H9 (cell line): ENCODE measurements at regions not wholly inside any gene's neighbourhood (a gene's known extent, or its start where the extent isn't known, plus 50 kb on each side); places are given as distances from the start of the nearest gene placed in this dataset.
A peak's percentile ranks its signal among the peaks of the same experiment; 100 is the strongest.

Source experiments
- DNase-seq: peaks from one replicate; pipeline ENCODE4 v3.0.0-alpha.2; 2017
- H2AFZ ChIP-seq: one replicate; pipeline ENCODE4 v1.6.1; 2013; ENCODE audit warnings: mild to moderate bottlenecking, low read length, control low read depth, moderate library complexity
- H2AK5ac ChIP-seq: 2 replicates; pipeline ENCODE4 v1.6.1; 2013; ENCODE audit warnings: low read length, control low read depth, mixed read lengths; ENCODE audit not compliant: insufficient read length
- H2BK120ac ChIP-seq: one replicate; pipeline ENCODE4 v1.6.1; 2013; ENCODE audit warnings: low read depth, mild to moderate bottlenecking, low read length, control low read depth, inconsistent platforms; ENCODE audit not compliant: poor library complexity, severe bottlenecking
- H2BK12ac ChIP-seq: 2 replicates; pipeline ENCODE4 v1.6.1; 2013; ENCODE audit warnings: low read length, control low read depth, mixed read lengths, low read depth; ENCODE audit not compliant: insufficient read length
- H2BK15ac ChIP-seq: 2 replicates; pipeline ENCODE4 v1.6.1; 2013; ENCODE audit warnings: low read depth, low read length, control low read depth
- H2BK20ac ChIP-seq: one replicate; pipeline ENCODE4 v1.6.1; 2013; ENCODE audit warnings: low read depth, mild to moderate bottlenecking, low read length, control low read depth, inconsistent platforms; ENCODE audit not compliant: poor library complexity, severe bottlenecking
- H2BK5ac ChIP-seq: 2 replicates; pipeline ENCODE4 v1.6.1; 2013; ENCODE audit warnings: low read length, control low read depth, mixed read lengths; ENCODE audit not compliant: insufficient read length
- H3K14ac ChIP-seq: 2 replicates; pipeline ENCODE4 v1.6.1; 2013; ENCODE audit warnings: low read length, control low read depth; ENCODE audit not compliant: insufficient read depth
- H3K18ac ChIP-seq: 2 replicates; pipeline ENCODE4 v1.6.1; 2013; ENCODE audit warnings: low read depth, mild to moderate bottlenecking, mixed read lengths, low read length, control low read depth; ENCODE audit not compliant: insufficient read length
- H3K23ac ChIP-seq: 2 replicates; pipeline ENCODE4 v1.6.1; 2013; ENCODE audit warnings: low read length, control low read depth, mixed read lengths, low read depth; ENCODE audit not compliant: insufficient read length
- H3K23me2 ChIP-seq: 2 replicates; pipeline ENCODE4 v1.6.1; 2013; ENCODE audit warnings: low read depth, mild to moderate bottlenecking, mixed read lengths, low read length, control low read depth; ENCODE audit not compliant: insufficient read length, poor library complexity, severe bottlenecking
- H3K27ac ChIP-seq: 2 replicates; pipeline ENCODE4 v1.5.1; 2013; ENCODE audit warnings: low read length, control low read depth, mixed read lengths, low read depth; ENCODE audit not compliant: insufficient read length
- H3K27me3 ChIP-seq: 2 replicates; pipeline ENCODE4 v1.6.1; 2013; ENCODE audit warnings: low read length, control low read depth, inconsistent platforms; ENCODE audit not compliant: insufficient read depth
- H3K4ac ChIP-seq: 2 replicates; pipeline ENCODE4 v1.6.1; 2013; ENCODE audit warnings: low read depth, mild to moderate bottlenecking, control low read depth, inconsistent platforms, low read length, moderate library complexity
- H3K4me1 ChIP-seq: 2 replicates; pipeline ENCODE4 v1.6.1; 2013; ENCODE audit warnings: low read length, control low read depth, inconsistent platforms; ENCODE audit not compliant: insufficient read depth
- H3K4me2 ChIP-seq: 2 replicates; pipeline ENCODE4 v1.6.1; 2013; ENCODE audit warnings: low read length, control low read depth, mixed read lengths; ENCODE audit not compliant: insufficient read length, insufficient read depth
- H3K56ac ChIP-seq: 2 replicates; pipeline ENCODE4 v1.6.1; 2013; ENCODE audit warnings: low read depth, mild to moderate bottlenecking, mixed read lengths, low read length, control low read depth; ENCODE audit not compliant: insufficient read length
- H3K79me1 ChIP-seq: 2 replicates; pipeline ENCODE4 v1.6.1; 2013; ENCODE audit warnings: low read depth, mild to moderate bottlenecking, moderate library complexity, low read length, control low read depth, inconsistent platforms; ENCODE audit not compliant: insufficient read depth, poor library complexity, severe bottlenecking
- H3K79me2 ChIP-seq: 2 replicates; pipeline ENCODE4 v1.6.1; 2013; ENCODE audit warnings: low read length, control low read depth, inconsistent platforms; ENCODE audit not compliant: insufficient read depth
- H3K9ac ChIP-seq: 2 replicates; pipeline ENCODE4 v1.6.1; 2013; ENCODE audit warnings: low read length, control low read depth, mixed read lengths; ENCODE audit not compliant: insufficient read length; ENCODE audit errors: extremely low read depth
- H3K9me3 ChIP-seq: one replicate; pipeline ENCODE4 v1.6.1; 2013; ENCODE audit warnings: low read depth, low read length, inconsistent platforms; ENCODE audit not compliant: control insufficient read depth
- H3T11ph ChIP-seq: one replicate; pipeline ENCODE4 v1.6.1; 2013; ENCODE audit warnings: mild to moderate bottlenecking, low read length, control low read depth, inconsistent platforms
- H4K20me1 ChIP-seq: one replicate; pipeline ENCODE4 v1.6.1; 2013; ENCODE audit not compliant: control insufficient read depth, insufficient read length, insufficient read depth
- H4K5ac ChIP-seq: 2 replicates; pipeline ENCODE4 v1.6.1; 2013; ENCODE audit warnings: low read depth, mild to moderate bottlenecking, mixed read lengths, low read length, control low read depth; ENCODE audit not compliant: insufficient read length
- H4K8ac ChIP-seq: replicated peaks from 2 replicates; pipeline ENCODE4 v1.6.1; 2013; ENCODE audit warnings: low read length, control low read depth, mixed read lengths, low read depth; ENCODE audit not compliant: insufficient read length
- H4K91ac ChIP-seq: 2 replicates; pipeline ENCODE4 v1.6.1; 2013; ENCODE audit warnings: low read depth, mild to moderate bottlenecking, moderate library complexity, mixed read lengths, low read length, control low read depth; ENCODE audit not compliant: insufficient read length
- H3K27ac Mint-ChIP-seq, 3 experiments: 2 replicates in 2 of 3; 3 replicates in 1 of 3; pipeline ENCODE4 v1.8.0; 2020 to 2021; ENCODE audit warnings: mixed read lengths in 3 of 3, mild to moderate bottlenecking in 1 of 3, moderate library complexity in 1 of 3
- H3K27me3 Mint-ChIP-seq: 2 replicates; pipeline ENCODE4 v1.8.0; 2021; ENCODE audit warnings: low read depth, mild to moderate bottlenecking, moderate library complexity, mixed read lengths
- H3K36me3 Mint-ChIP-seq, 3 experiments: 2 replicates in 2 of 3; 3 replicates in 1 of 3; pipeline ENCODE4 v1.8.0; 2020 to 2021; ENCODE audit warnings: low read depth in 3 of 3, mixed read lengths in 3 of 3; ENCODE audit not compliant: insufficient read depth in 1 of 3
- H3K4me1 Mint-ChIP-seq, 2 experiments: 2 replicates each; pipeline ENCODE4 v1.8.0; 2020; ENCODE audit warnings: mixed read lengths in 2 of 2
- H3K4me3 Mint-ChIP-seq, 2 experiments: 2 replicates in 1 of 2; 3 replicates in 1 of 2; pipeline ENCODE4 v1.8.0; 2020 to 2021; ENCODE audit warnings: mild to moderate bottlenecking in 2 of 2, mixed read lengths in 2 of 2, moderate library complexity in 1 of 2
- H3K9me3 Mint-ChIP-seq, 2 experiments: 2 replicates in 1 of 2; 3 replicates in 1 of 2; pipeline ENCODE4 v1.8.0; 2020; ENCODE audit warnings: mild to moderate bottlenecking in 2 of 2, mixed read lengths in 2 of 2, moderate library complexity in 1 of 2
- CTCF ChIP-seq: fragments of 200-600 bp; sonication (generic); conservative IDR thresholded peaks from 3 replicates; pipeline ENCODE4 v1.8.0; 2021; ENCODE audit warnings: antibody characterized with exemption, mild to moderate bottlenecking
- WGBS: extraction: QIAGEN DNeasy Blood & Tissue Kit; methylation state at CpG from one replicate; pipeline ENCODE4 v1.1.7; 2013; ENCODE audit warnings: missing lambda C conversion rate, low lambda C conversion rate, mixed read lengths; ENCODE audit not compliant: insufficient read length; ENCODE audit errors: extremely low coverage; 5-methylcytosine and 5-hydroxymethylcytosine counted together

DNA sequence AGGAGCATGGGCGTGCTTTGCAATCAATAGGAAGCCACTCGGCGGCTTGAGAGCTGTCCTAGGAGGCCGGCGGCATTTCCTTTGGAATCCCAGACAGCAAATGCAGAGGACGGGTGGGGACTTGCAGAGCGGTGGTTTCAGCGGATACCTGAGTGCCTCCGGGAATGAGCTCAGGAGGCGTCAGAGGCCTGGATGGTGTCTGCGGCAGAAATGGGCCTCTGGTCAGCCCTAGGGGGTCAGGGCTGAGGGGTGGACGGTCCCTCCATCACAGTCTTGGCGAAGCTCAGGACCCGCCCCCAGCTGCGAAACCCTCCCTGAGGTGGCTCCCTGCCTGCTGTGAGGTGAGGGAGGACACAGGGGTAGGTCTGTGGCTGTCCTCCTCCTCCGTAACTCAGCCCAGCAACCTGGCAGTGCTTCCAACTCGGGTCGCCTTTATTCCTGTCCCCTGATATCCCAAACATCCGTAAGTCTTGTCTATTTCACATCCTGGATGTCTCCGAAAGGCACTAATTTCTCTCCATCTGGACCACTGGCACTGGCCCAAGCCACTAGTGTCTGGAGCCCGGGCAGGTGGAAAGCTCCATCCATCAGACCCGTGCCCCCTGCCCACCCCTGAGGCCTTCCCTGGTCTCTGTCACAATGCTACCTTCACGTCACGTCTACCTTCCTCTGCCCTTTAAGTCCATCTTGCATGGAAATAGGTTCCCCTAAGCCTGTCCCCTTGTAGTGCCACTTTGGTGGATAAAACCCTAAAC lies 686.6 kb downstream of the BRD1 start:
- H4K8ac ChIP-seq, result no peak overlapping the region
- H3K9me3 Mint-ChIP-seq, result peaks cover 0 to 6% of the 10 kb centered on the region in 2 experiments; a peak in 3 of 5 replicates
- no peaks in the 10 kb centered on the region for H3K23me2 ChIP-seq
- no peak overlapping the region for H3K56ac ChIP-seq
- no peak overlapping the region for H3K18ac ChIP-seq
- no peak overlapping the region for H2BK20ac ChIP-seq
- H3K14ac ChIP-seq, result no peak overlapping the region
- no peak overlapping the region for H3K23ac ChIP-seq
- H3K4ac ChIP-seq, result no peak overlapping the region
- H2BK120ac ChIP-seq, result no peak overlapping the region
- no peak overlapping the region for H3K4me3 Mint-ChIP-seq
- H3K9me3 ChIP-seq, result no peaks in the 10 kb centered on the region
- no peak overlapping the region for H4K5ac ChIP-seq
- peaks cover 3 to 9% of the 10 kb centered on the region in 2 experiments; a peak in 3 of 4 replicates for H3K4me1 Mint-ChIP-seq
- no peak overlapping the region for H4K91ac ChIP-seq
- no peak overlapping the region for H3K27ac ChIP-seq
- no peak for TF ChIP-seq CTCF
- no peaks in the 10 kb centered on the region for H3K79me1 ChIP-seq
- H4K20me1 ChIP-seq, result no peaks in the 10 kb centered on the region
- H3T11ph ChIP-seq, result no peak overlapping the region
- no peak overlapping the region for H2AK5ac ChIP-seq
- peaks cover 0 to 1% (median 0%) of the 10 kb centered on the region in 3 experiments; a peak in 1 of 7 replicates for H3K36me3 Mint-ChIP-seq
- no peak overlapping the region for H2BK15ac ChIP-seq
- H2BK12ac ChIP-seq, result no peak overlapping the region
- no CpG with 5 or more reads among the region's 24 CpGs for WGBS
- H3K4me1 ChIP-seq, result no peaks in the 10 kb centered on the region
- DNase-seq, result peak; percentile 44
- no peak overlapping the region for H2AFZ ChIP-seq
- H3K27me3 ChIP-seq, result no peaks in the 10 kb centered on the region
- no peak overlapping the region for H3K27ac Mint-ChIP-seq
- peaks cover 14% of the 10 kb centered on the region for H3K27me3 Mint-ChIP-seq
- no peaks in the 10 kb centered on the region for H3K79me2 ChIP-seq
- no peak overlapping the region for H2BK5ac ChIP-seq
- no peak overlapping the region for H3K4me2 ChIP-seq
- H3K9ac ChIP-seq, result no peak overlapping the region
